H1 (cell line): ENCODE measurements at regions not wholly inside any gene's neighbourhood (a gene's known extent, or its start where the extent isn't known, plus 50 kb on each side); places are given as distances from the start of the nearest gene placed in this dataset.

Experiments used
- CTCF ChIA-PET: fragments of 300-600 bp; sonication (Branson Sonifier 250); formaldehyde crosslinking; loops from one replicate; lab custom pipeline; 2021; ENCODE audit not compliant: partially characterized antibody; lab: Charles Lee
- POLR2A ChIA-PET: fragments of 300-600 bp; sonication (Branson Sonifier 250); formaldehyde crosslinking; loops from one replicate; lab custom pipeline; 2021; ENCODE audit warnings: inconsistent platforms; ENCODE audit not compliant: partially characterized antibody; lab: Charles Lee
- DNase-seq, 2 experiments: peaks; one replicate each; pipeline versions ENCODE4 v3.0.0 to v3.0.0-alpha.2; 2010 to 2022; ENCODE audit warnings: low spot score in 2 of 2, low read depth in 1 of 2, mixed read lengths in 1 of 2
- FAIRE-seq: peaks from 2 replicates; lab custom pipeline; 2011; peaks lifted over from hg19 to GRCh38; lab: Jason Lieb, UNC
- H2AFZ ChIP-seq: 2 replicates; pipeline ENCODE4 v1.8.1; 2012; ENCODE audit warnings: low read length, inconsistent platforms
- H2AK5ac ChIP-seq: 2 replicates; pipeline ENCODE4 v1.6.1; 2013; ENCODE audit warnings: low read depth, low read length
- H2BK120ac ChIP-seq: replicated peaks from 2 replicates; pipeline ENCODE3; 2013; ENCODE audit warnings: low read depth, low read length, inconsistent platforms
- H2BK12ac ChIP-seq: 2 replicates; pipeline ENCODE4 v1.6.1; 2013; ENCODE audit warnings: low read depth, low read length
- H2BK15ac ChIP-seq: 2 replicates; pipeline ENCODE4 v1.6.1; 2013; ENCODE audit warnings: low read length
- H2BK20ac ChIP-seq: 2 replicates; pipeline ENCODE4 v1.6.1; 2013; ENCODE audit warnings: low read length
- H2BK5ac ChIP-seq: 2 replicates; pipeline ENCODE4 v1.6.1; 2013; ENCODE audit warnings: low read depth, low read length
- H3K14ac ChIP-seq: 2 replicates; pipeline ENCODE4 v1.6.1; 2013; ENCODE audit warnings: inconsistent platforms; ENCODE audit not compliant: insufficient read length
- H3K18ac ChIP-seq: 2 replicates; pipeline ENCODE4 v1.6.1; 2013; ENCODE audit warnings: low read length; ENCODE audit errors: extremely low read depth
- H3K23ac ChIP-seq: 2 replicates; pipeline ENCODE4 v1.6.1; 2013; ENCODE audit warnings: inconsistent platforms; ENCODE audit not compliant: insufficient read length
- H3K23me2 ChIP-seq: 2 replicates; pipeline ENCODE4 v1.6.1; 2013; ENCODE audit warnings: low read depth, low read length
- H3K27ac ChIP-seq: 2 replicates; pipeline ENCODE4 v1.6.1; 2011; ENCODE audit warnings: low read depth, low read length, inconsistent platforms
- H3K27me3 ChIP-seq, 4 experiments: replicated peaks in 1 of 4; 1 replicate in 1 of 4; 2 replicates in 3 of 4; pipeline versions ENCODE4 v1.6.1 to v1.8.1; 2011 to 2013; ENCODE audit warnings: low read length in 3 of 4, mild to moderate bottlenecking in 3 of 4, inconsistent platforms in 2 of 4, mixed read lengths in 2 of 4, moderate library complexity in 1 of 4; ENCODE audit not compliant: control insufficient read depth in 3 of 4, insufficient read depth in 3 of 4; ENCODE audit errors: extremely low read depth in 1 of 4
- H3K36me3 ChIP-seq, 4 experiments: 2 replicates each; pipeline versions ENCODE4 v1.6.1 to v1.8.1; 2011 to 2013; ENCODE audit warnings: mild to moderate bottlenecking in 4 of 4, low read length in 3 of 4, moderate library complexity in 2 of 4, control low read depth in 1 of 4, inconsistent platforms in 1 of 4; ENCODE audit not compliant: insufficient read depth in 4 of 4, control insufficient read depth in 2 of 4
- H3K4ac ChIP-seq: replicated peaks from 2 replicates; pipeline ENCODE3; 2013; ENCODE audit warnings: low read length, low read depth, mixed read lengths, inconsistent platforms; ENCODE audit not compliant: insufficient read length
- H3K4me1 ChIP-seq, 4 experiments: replicated peaks in 1 of 4; 1 replicate in 1 of 4; 2 replicates in 3 of 4; pipeline versions ENCODE4 v1.6.1 to v1.8.1; 2011 to 2013; ENCODE audit warnings: low read length in 3 of 4, inconsistent platforms in 2 of 4, mixed read lengths in 1 of 4; ENCODE audit not compliant: insufficient read depth in 4 of 4, control insufficient read depth in 3 of 4
- H3K4me2 ChIP-seq, 2 experiments: 2 replicates each; pipeline versions ENCODE4 v1.6.1 to v1.8.1; 2011 to 2013; ENCODE audit warnings: low read depth in 2 of 2, low read length in 2 of 2, control low read depth in 1 of 2, inconsistent platforms in 1 of 2, mild to moderate bottlenecking in 1 of 2; ENCODE audit not compliant: insufficient read depth in 1 of 2
- H3K4me3 ChIP-seq, 4 experiments: fragments of 200-600, 300-600 bp in 1 of 4; sonication (generic), shearing (Covaris generic), sonication (Bioruptor Twin) in 1 of 4; 2 replicates each; pipeline versions ENCODE4 v1.5.1 to v1.8.1; 2011 to 2016; ENCODE audit warnings: low read length in 4 of 4, low read depth in 3 of 4, control low read depth in 2 of 4, inconsistent platforms in 2 of 4, mild to moderate bottlenecking in 2 of 4, mixed read lengths in 1 of 4, moderate library complexity in 1 of 4; ENCODE audit not compliant: insufficient read depth in 2 of 4; ENCODE audit errors: extremely low read depth in 1 of 4
- H3K56ac ChIP-seq: replicated peaks from 2 replicates; pipeline ENCODE3; 2013; ENCODE audit warnings: low read depth, mild to moderate bottlenecking, mixed read lengths, low read length, inconsistent platforms; ENCODE audit not compliant: insufficient read length
- H3K79me1 ChIP-seq: 2 replicates; pipeline ENCODE4 v1.6.1; 2013; ENCODE audit warnings: low read depth, low read length, control low read depth
- H3K79me2 ChIP-seq, 2 experiments: 2 replicates each; pipeline versions ENCODE4 v1.6.1 to v1.8.1; 2012 to 2013; ENCODE audit warnings: low read length in 2 of 2, mild to moderate bottlenecking in 2 of 2, inconsistent platforms in 1 of 2; ENCODE audit not compliant: insufficient read depth in 2 of 2, control insufficient read depth in 1 of 2
- H3K9ac ChIP-seq, 4 experiments: replicated peaks in 1 of 4; 1 replicate in 1 of 4; 2 replicates in 3 of 4; pipeline versions ENCODE4 v1.6.1 to v1.8.1; 2011 to 2013; ENCODE audit warnings: low read depth in 3 of 4, low read length in 3 of 4, control low read depth in 2 of 4, mild to moderate bottlenecking in 2 of 4, moderate library complexity in 2 of 4, inconsistent platforms in 1 of 4; ENCODE audit errors: extremely low read depth in 1 of 4
- H3K9me3 ChIP-seq, 2 experiments: 2 replicates each; pipeline versions ENCODE4 v1.6.1 to v1.8.1; 2012 to 2013; ENCODE audit warnings: mild to moderate bottlenecking in 2 of 2, moderate library complexity in 2 of 2, control low read depth in 1 of 2, inconsistent platforms in 1 of 2, low read depth in 1 of 2, low read length in 1 of 2, mixed read lengths in 1 of 2; ENCODE audit not compliant: insufficient read depth in 2 of 2
- H4K20me1 ChIP-seq, 2 experiments: replicated peaks in 1 of 2; 2 replicates each; pipeline versions ENCODE3 to v1.8.1; 2011 to 2013; ENCODE audit warnings: inconsistent platforms in 2 of 2, low read length in 2 of 2, mild to moderate bottlenecking in 1 of 2; ENCODE audit not compliant: insufficient read depth in 2 of 2, control insufficient read depth in 1 of 2
- H4K5ac ChIP-seq: 2 replicates; pipeline ENCODE4 v1.6.1; 2013; ENCODE audit warnings: low read length, low read depth, mixed read lengths, inconsistent platforms; ENCODE audit not compliant: insufficient read length
- H4K8ac ChIP-seq: 2 replicates; pipeline ENCODE4 v1.8.0; 2013; ENCODE audit warnings: mild to moderate bottlenecking, moderate library complexity, low read length, inconsistent platforms; ENCODE audit not compliant: insufficient read depth; ENCODE audit errors: extremely low read depth
- H4K91ac ChIP-seq: replicated peaks from 2 replicates; pipeline ENCODE3; 2013; ENCODE audit warnings: low read length, mixed read lengths, inconsistent platforms; ENCODE audit not compliant: insufficient read length
- ASH2L ChIP-seq: fragments of 200-600, 300-600 bp; sonication (generic); IDR thresholded peaks from one replicate; pipeline ENCODE4 v1.7.1; 2017; ENCODE audit warnings: low read length
- BRCA1 ChIP-seq: IDR thresholded peaks from 2 replicates; pipeline ENCODE4 v1.6.1; 2012; ENCODE audit warnings: low read depth, low read length, improper control_type of control experiment
- CHD2 ChIP-seq: IDR thresholded peaks from 2 replicates; pipeline ENCODE4 v1.6.1; 2012; ENCODE audit warnings: low read length, improper control_type of control experiment
- CTBP2 ChIP-seq: IDR thresholded peaks from 2 replicates; pipeline ENCODE4 v1.7.0; 2011; ENCODE audit warnings: borderline replicate concordance, mild to moderate bottlenecking, moderate library complexity, mixed read lengths, low read length; ENCODE audit not compliant: insufficient read depth, insufficient read length
- EZH2 ChIP-seq: fragments of 200-600 bp; sonication (generic); IDR thresholded peaks from 2 replicates; pipeline ENCODE4 v1.7.1; 2012; ENCODE audit warnings: low read depth, mild to moderate bottlenecking, moderate library complexity, low read length, inconsistent platforms; ENCODE audit not compliant: severe bottlenecking
- POLR2AphosphoS5 ChIP-seq: IDR thresholded peaks from 2 replicates; pipeline ENCODE4 v1.6.1; 2011; ENCODE audit warnings: low read depth, low read length
- RFX5 ChIP-seq: IDR thresholded peaks from 2 replicates; pipeline ENCODE4 v1.6.1; 2011; ENCODE audit warnings: low read depth, low read length, improper control_type of control experiment, borderline replicate concordance
- SIX5 ChIP-seq: IDR thresholded peaks from 2 replicates; pipeline ENCODE4 v1.6.1; 2011; ENCODE audit warnings: mild to moderate bottlenecking, low read depth, low read length
- SRF ChIP-seq: IDR thresholded peaks from 2 replicates; pipeline ENCODE4 v1.6.1; 2011; ENCODE audit warnings: mild to moderate bottlenecking, low read depth, low read length, moderate library complexity
- TCF12 ChIP-seq: IDR thresholded peaks from 2 replicates; pipeline ENCODE4 v1.6.1; 2011; ENCODE audit warnings: low read depth, mild to moderate bottlenecking, low read length
- WGBS, 2 experiments: shearing (Covaris generic) in 1 of 2; methylation state at CpG; one replicate each; pipeline versions ENCODE4 v1.1.6 to v1.1.7; 2013 to 2015; ENCODE audit warnings: low lambda C conversion rate in 2 of 2, mixed read lengths in 2 of 2, inconsistent platforms in 1 of 2, low coverage in 1 of 2, missing lambda C conversion rate in 1 of 2; ENCODE audit not compliant: insufficient replicate concordance in 2 of 2, insufficient coverage in 1 of 2, insufficient read length in 1 of 2; ENCODE audit errors: extremely low coverage in 1 of 2, missing lambda C conversion rate in 1 of 2; 5-methylcytosine and 5-hydroxymethylcytosine counted together
- TF ChIP-seq, protein P1 (sequence below), 3 experiments: IDR thresholded peaks; 1 replicate in 2 of 3; 2 replicates in 1 of 3; pipeline versions ENCODE4 v1.5.1 to v1.6.1; 2011; ENCODE audit warnings: low read length in 3 of 3, mild to moderate bottlenecking in 3 of 3, inconsistent platforms in 2 of 3, low read depth in 1 of 3, moderate library complexity in 1 of 3; ENCODE audit not compliant: insufficient read depth in 1 of 3; ENCODE audit errors: control extremely low read depth in 1 of 3
- TF ChIP-seq, protein P2 (sequence below): IDR thresholded peaks from 2 replicates; pipeline ENCODE4 v1.6.1; 2011; ENCODE audit warnings: low read depth, mild to moderate bottlenecking, low read length; ENCODE audit not compliant: insufficient read depth

- H4K20me1 ChIP-seq = no peaks in the 10 kb centered on the region
- H2AFZ ChIP-seq = no peak overlapping the region
- CTCF ChIA-PET = interaction anchor here (0.8 to 1.6 kb wide), 6 partner anchors 7 to 55 kb away, joined by 3 to 4 read pairs (median 3); no protein-coding TSS in a partner anchor
- no peak overlapping the region for H4K5ac ChIP-seq
- no peak overlapping the region for H3K18ac ChIP-seq
- no peak overlapping the region for H4K91ac ChIP-seq
- H3K36me3 ChIP-seq = no peaks in the 10 kb centered on the region
- no peak for DNase-seq
- H3K79me2 ChIP-seq = no peaks in the 10 kb centered on the region
- H2BK120ac ChIP-seq = no peak overlapping the region
- POLR2A ChIA-PET = no interaction called here
- H3K23me2 ChIP-seq = peaks cover 2% of the 10 kb centered on the region
- H3K4ac ChIP-seq = no peak overlapping the region
- H3K4me1 ChIP-seq = no peaks in the 10 kb centered on the region
- no peak overlapping the region for H3K4me3 ChIP-seq
- H2BK15ac ChIP-seq = no peak overlapping the region
- no peak overlapping the region for H3K14ac ChIP-seq
- no peak overlapping the region for H3K27ac ChIP-seq
- H3K9me3 ChIP-seq = no peaks in the 10 kb centered on the region
- no peaks in the 10 kb centered on the region for H3K27me3 ChIP-seq
- H2AK5ac ChIP-seq = no peak overlapping the region
- H2BK12ac ChIP-seq = no peak overlapping the region
- no peak overlapping the region for H4K8ac ChIP-seq
- H2BK5ac ChIP-seq = no peak overlapping the region
- FAIRE-seq = no peak
- no peaks in the 10 kb centered on the region; the same call in 1 of the 2 replicates for H3K79me1 ChIP-seq
- no peak overlapping the region for H3K4me2 ChIP-seq
- WGBS, 2 experiments = 79% methylated on average over 6 of the region's 6 CpGs; no CpG with 5 or more reads in 1 of the 2 experiments
- H3K23ac ChIP-seq = no peak overlapping the region
- H3K56ac ChIP-seq = no peak overlapping the region
- no peak overlapping the region for H3K9ac ChIP-seq
- no peak overlapping the region for H2BK20ac ChIP-seq
- TF ChIP-seq RFX5 = no peak
- no peak for TF ChIP-seq BRCA1
- TF ChIP-seq CHD2 = no peak
- TF ChIP-seq EZH2 = no peak
- TF ChIP-seq POLR2AphosphoS5 = no peak
- TF ChIP-seq, protein P1, sequence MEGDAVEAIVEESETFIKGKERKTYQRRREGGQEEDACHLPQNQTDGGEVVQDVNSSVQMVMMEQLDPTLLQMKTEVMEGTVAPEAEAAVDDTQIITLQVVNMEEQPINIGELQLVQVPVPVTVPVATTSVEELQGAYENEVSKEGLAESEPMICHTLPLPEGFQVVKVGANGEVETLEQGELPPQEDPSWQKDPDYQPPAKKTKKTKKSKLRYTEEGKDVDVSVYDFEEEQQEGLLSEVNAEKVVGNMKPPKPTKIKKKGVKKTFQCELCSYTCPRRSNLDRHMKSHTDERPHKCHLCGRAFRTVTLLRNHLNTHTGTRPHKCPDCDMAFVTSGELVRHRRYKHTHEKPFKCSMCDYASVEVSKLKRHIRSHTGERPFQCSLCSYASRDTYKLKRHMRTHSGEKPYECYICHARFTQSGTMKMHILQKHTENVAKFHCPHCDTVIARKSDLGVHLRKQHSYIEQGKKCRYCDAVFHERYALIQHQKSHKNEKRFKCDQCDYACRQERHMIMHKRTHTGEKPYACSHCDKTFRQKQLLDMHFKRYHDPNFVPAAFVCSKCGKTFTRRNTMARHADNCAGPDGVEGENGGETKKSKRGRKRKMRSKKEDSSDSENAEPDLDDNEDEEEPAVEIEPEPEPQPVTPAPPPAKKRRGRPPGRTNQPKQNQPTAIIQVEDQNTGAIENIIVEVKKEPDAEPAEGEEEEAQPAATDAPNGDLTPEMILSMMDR (IDR thresholded peaks at IDR 0.05; ENCODE audit: control extremely low read depth in 1 of 3, insufficient read depth in 1 of 3, low read depth in 1 of 3, low read length in 3 of 3) = no peak
- no peak for TF ChIP-seq TCF12
- TF ChIP-seq, protein P2, sequence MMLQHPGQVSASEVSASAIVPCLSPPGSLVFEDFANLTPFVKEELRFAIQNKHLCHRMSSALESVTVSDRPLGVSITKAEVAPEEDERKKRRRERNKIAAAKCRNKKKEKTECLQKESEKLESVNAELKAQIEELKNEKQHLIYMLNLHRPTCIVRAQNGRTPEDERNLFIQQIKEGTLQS = no peak
- no peak for TF ChIP-seq ASH2L
- TF ChIP-seq CTBP2 = no peak
- no peak for TF ChIP-seq SIX5
- no peak for TF ChIP-seq SRF
These were observed 56.7 kb upstream of the CTNNA1 start for GRCh38 chr5:138696501-138696900.
